IMR-90 (cell line): ENCODE measurements at regions not wholly inside any gene's neighbourhood (a gene's known extent, or its start where the extent isn't known, plus 50 kb on each side); places are given as distances from the start of the nearest gene placed in this dataset.

Source experiments
- ATAC-seq: fragments of 200-7000 bp; cut with Tn5 transposase; 2 replicates; pipeline ENCODE4 v1.9.1; 2020; ENCODE audit warnings: low read depth, mild to moderate bottlenecking, moderate library complexity
- BruUV-seq: library from RNA; stranded (reverse); fragments of 400-500 nt; replicated peaks from 2 replicates; lab custom pipeline; 2021; lab: Mats Ljungman, UMichigan
- CTCF ChIA-PET: fragments of 300-600 bp; formaldehyde crosslinking; extraction: SDS; loops from one replicate; lab custom pipeline; 2021; ENCODE audit warnings: antibody characterized with exemption; lab: Yijun Ruan, JAX
- POLR2A ChIA-PET: fragments of 300-600 bp; sonication (Branson Sonifier 250); formaldehyde crosslinking; loops from one replicate; lab custom pipeline; 2022; ENCODE audit warnings: antibody characterized with exemption; ENCODE audit not compliant: unreplicated experiment; lab: Charles Lee
- DNase-seq: peaks from one replicate; pipeline ENCODE4 v3.0.0; 2013
- H2AFZ ChIP-seq: replicated peaks from 2 replicates; pipeline ENCODE3; 2013; ENCODE audit warnings: low read length, mild to moderate bottlenecking; ENCODE audit not compliant: poor library complexity
- H2AK5ac ChIP-seq: 2 replicates; pipeline ENCODE4 v1.6.1; 2013; ENCODE audit warnings: low read depth, low read length, inconsistent platforms
- H2AK9ac ChIP-seq: replicated peaks from 2 replicates; pipeline ENCODE3; 2013; ENCODE audit warnings: mild to moderate bottlenecking, low read depth, low read length, moderate library complexity; ENCODE audit not compliant: poor library complexity
- H2BK120ac ChIP-seq: 2 replicates; pipeline ENCODE4 v1.6.1; 2013; ENCODE audit warnings: low read depth, low read length, inconsistent platforms
- H2BK15ac ChIP-seq: 3 replicates; pipeline ENCODE4 v1.6.1; 2013; ENCODE audit warnings: low read depth, low read length, inconsistent platforms
- H2BK20ac ChIP-seq: 2 replicates; pipeline ENCODE4 v1.6.1; 2013; ENCODE audit warnings: low read depth, mild to moderate bottlenecking, inconsistent platforms, low read length, moderate library complexity
- H2BK5ac ChIP-seq: 2 replicates; pipeline ENCODE4 v1.6.1; 2013; ENCODE audit warnings: mild to moderate bottlenecking, low read depth, low read length, inconsistent platforms; ENCODE audit not compliant: poor library complexity, severe bottlenecking
- H3K14ac ChIP-seq: replicated peaks from 2 replicates; pipeline ENCODE4 v1.6.1; 2013; ENCODE audit warnings: low read depth, low read length, inconsistent platforms
- H3K18ac ChIP-seq: 2 replicates; pipeline ENCODE4 v1.6.1; 2013; ENCODE audit warnings: low read depth, low read length, control low read depth
- H3K23ac ChIP-seq: 2 replicates; pipeline ENCODE4 v1.6.1; 2013; ENCODE audit warnings: low read depth, low read length, inconsistent platforms
- H3K27ac ChIP-seq: 2 replicates; pipeline ENCODE4 v1.5.1; 2013; ENCODE audit warnings: mild to moderate bottlenecking, control low read depth, low read length; ENCODE audit not compliant: insufficient read depth
- H3K27me3 ChIP-seq: 2 replicates; pipeline ENCODE4 v1.6.1; 2013; ENCODE audit warnings: low read length; ENCODE audit not compliant: control insufficient read depth, insufficient read depth
- H3K36me3 ChIP-seq: 2 replicates; pipeline ENCODE4 v1.6.1; 2013; ENCODE audit warnings: low read length, mixed read lengths; ENCODE audit not compliant: control insufficient read depth, insufficient read depth
- H3K4ac ChIP-seq: 2 replicates; pipeline ENCODE4 v1.6.1; 2013; ENCODE audit warnings: low read depth, low read length, inconsistent platforms
- H3K4me1 ChIP-seq: 2 replicates; pipeline ENCODE4 v1.6.1; 2013; ENCODE audit warnings: low read length, mixed read lengths; ENCODE audit not compliant: control insufficient read depth, insufficient read depth
- H3K4me2 ChIP-seq: 2 replicates; pipeline ENCODE4 v1.6.1; 2013; ENCODE audit warnings: low read depth, mild to moderate bottlenecking, control low read depth, low read length, moderate library complexity
- H3K4me3 ChIP-seq: 2 replicates; pipeline ENCODE4 v1.5.1; 2013; ENCODE audit warnings: low read depth, mild to moderate bottlenecking, control low read depth, low read length, moderate library complexity; ENCODE audit not compliant: insufficient read depth
- H3K56ac ChIP-seq: 2 replicates; pipeline ENCODE4 v1.6.1; 2013; ENCODE audit warnings: low read length, inconsistent platforms; ENCODE audit not compliant: insufficient read depth; ENCODE audit errors: extremely low read depth
- H3K79me1 ChIP-seq, 2 experiments: 2 replicates each; pipeline ENCODE4 v1.6.1; 2013; ENCODE audit warnings: low read length in 2 of 2, inconsistent platforms in 1 of 2, low read depth in 1 of 2
- H3K9ac ChIP-seq: 2 replicates; pipeline ENCODE4 v1.6.1; 2013; ENCODE audit warnings: low read depth, low read length, control low read depth
- H3K9me1 ChIP-seq: 2 replicates; pipeline ENCODE4 v1.6.1; 2013; ENCODE audit warnings: low read length, inconsistent platforms; ENCODE audit not compliant: insufficient read depth
- H3K9me3 ChIP-seq: 2 replicates; pipeline ENCODE4 v1.6.1; 2013; ENCODE audit warnings: low read length; ENCODE audit not compliant: control insufficient read depth, insufficient read depth
- H4K20me1 ChIP-seq: 2 replicates; pipeline ENCODE4 v1.6.1; 2013; ENCODE audit warnings: low read length, inconsistent platforms; ENCODE audit not compliant: insufficient read depth
- H4K5ac ChIP-seq: 2 replicates; pipeline ENCODE4 v1.6.1; 2013; ENCODE audit warnings: mild to moderate bottlenecking, low read depth, low read length, control low read depth
- H4K8ac ChIP-seq, 2 experiments: 2 replicates each; pipeline ENCODE4 v1.6.1; 2013; ENCODE audit warnings: low read depth in 2 of 2, low read length in 2 of 2, control low read depth in 1 of 2, inconsistent platforms in 1 of 2
- H4K91ac ChIP-seq: 2 replicates; pipeline ENCODE4 v1.6.1; 2013; ENCODE audit warnings: low read depth, low read length, inconsistent platforms; ENCODE audit not compliant: insufficient read depth
- FOS ChIP-seq: fragments of 150-350 bp; IDR thresholded peaks from 2 replicates; pipeline ENCODE4 v1.6.1; 2016; ENCODE audit warnings: low read depth, low read length
- MAFK ChIP-seq: IDR thresholded peaks from 2 replicates; pipeline ENCODE4 v1.6.1; 2012; ENCODE audit warnings: low read depth, low read length, improper control_type of control experiment
- MAZ ChIP-seq: IDR thresholded peaks from 2 replicates; pipeline ENCODE4 v1.6.1; 2012; ENCODE audit warnings: low read depth, mild to moderate bottlenecking, low read length, improper control_type of control experiment, moderate library complexity, borderline replicate concordance
- NFE2L2 ChIP-seq: fragments of 150-350 bp; IDR thresholded peaks from 2 replicates; pipeline ENCODE4 v1.6.1; 2016; ENCODE audit warnings: low read depth, mild to moderate bottlenecking, low read length
- POLR2A ChIP-seq: IDR thresholded peaks from 2 replicates; pipeline ENCODE4 v1.6.1; 2012; ENCODE audit warnings: mild to moderate bottlenecking, low read depth, low read length
- SMC3 ChIP-seq: fragments of 150-350 bp; IDR thresholded peaks from 2 replicates; pipeline ENCODE4 v1.6.1; 2016; ENCODE audit warnings: low read depth, mild to moderate bottlenecking, antibody characterized with exemption, low read length, moderate library complexity
- WGBS, 2 experiments: methylation state at CpG; one replicate each; pipeline versions ENCODE4 v1.1.5 to v1.1.7; 2013; ENCODE audit warnings: missing lambda C conversion rate in 2 of 2; ENCODE audit not compliant: insufficient read length in 1 of 2; ENCODE audit errors: extremely low coverage in 2 of 2; 5-methylcytosine and 5-hydroxymethylcytosine counted together
- dilution Hi-C: fragments of 300-500 bp; cut with HindIII; formaldehyde crosslinking; loops from one replicate; pipeline ENCODE4 v1.14.3; 2018; ENCODE audit warnings: low sequenced_read_pairs; ENCODE audit not compliant: unreplicated experiment
- in situ Hi-C: fragments of 300-500 bp; cut with MboI; formaldehyde crosslinking; loops from 3 replicates; pipeline ENCODE4 v1.14.3; 2019; ENCODE audit warnings: low sequenced_read_pairs, inconsistent platforms, mixed read lengths
- intact Hi-C: fragments of 100-400 bp; cut with micrococcal nuclease; formaldehyde crosslinking; loops from 2 replicates; pipeline ENCODE4 v1.10.0; 2022
- TF ChIP-seq, protein P1 (sequence below): fragments of 150-350 bp; IDR thresholded peaks from 2 replicates; pipeline ENCODE4 v1.6.1; 2017; ENCODE audit warnings: mild to moderate bottlenecking, antibody characterized with exemption, low read length, low read depth
- TF ChIP-seq, protein P2 (sequence below): fragments of 150-350 bp; IDR thresholded peaks from 2 replicates; pipeline ENCODE4 v1.6.1; 2016; ENCODE audit warnings: low read depth, mild to moderate bottlenecking, low read length, moderate library complexity, borderline replicate concordance

DNA sequence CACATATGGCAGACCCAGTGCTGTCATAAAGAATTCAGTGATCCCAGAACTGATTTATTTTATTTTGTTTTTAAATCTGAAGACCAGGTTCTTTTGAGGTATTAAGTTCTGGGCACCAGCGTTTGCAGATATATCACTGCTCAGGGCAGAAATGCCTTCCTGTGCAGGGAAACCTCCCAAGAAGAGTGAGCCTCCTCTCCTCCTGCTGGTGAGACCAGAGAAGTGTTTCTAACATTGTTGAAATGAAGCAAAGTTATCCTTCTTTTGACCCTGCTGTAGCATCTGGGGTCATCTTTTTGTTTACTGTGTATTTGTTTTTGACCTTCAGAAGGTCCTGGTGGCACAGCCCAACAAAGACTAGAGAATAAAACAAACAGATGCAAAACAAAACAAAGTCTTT is 94.0 kb downstream of the AQP4 start:
- H3K18ac ChIP-seq, result no peak overlapping the region
- H4K20me1 ChIP-seq, result no peaks in the 10 kb centered on the region
- no peak overlapping the region for H4K5ac ChIP-seq
- no peaks in the 10 kb centered on the region for H3K36me3 ChIP-seq
- H2BK15ac ChIP-seq, result no peak overlapping the region
- no peak overlapping the region for H4K91ac ChIP-seq
- in situ Hi-C loops (no loop called here), intact Hi-C loops (no loop called here), dilution Hi-C loops (no loop called here)
- H3K4me3 ChIP-seq, result no peak overlapping the region
- H3K4me1 ChIP-seq, result no peaks in the 10 kb centered on the region
- H3K27ac ChIP-seq, result no peak overlapping the region
- ChIA-PET POLR2A (no interaction called here), CTCF (no interaction called here)
- H3K4me2 ChIP-seq, result no peak overlapping the region
- TF ChIP-seq, protein P1, sequence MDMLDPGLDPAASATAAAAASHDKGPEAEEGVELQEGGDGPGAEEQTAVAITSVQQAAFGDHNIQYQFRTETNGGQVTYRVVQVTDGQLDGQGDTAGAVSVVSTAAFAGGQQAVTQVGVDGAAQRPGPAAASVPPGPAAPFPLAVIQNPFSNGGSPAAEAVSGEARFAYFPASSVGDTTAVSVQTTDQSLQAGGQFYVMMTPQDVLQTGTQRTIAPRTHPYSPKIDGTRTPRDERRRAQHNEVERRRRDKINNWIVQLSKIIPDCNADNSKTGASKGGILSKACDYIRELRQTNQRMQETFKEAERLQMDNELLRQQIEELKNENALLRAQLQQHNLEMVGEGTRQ, result no peak
- TF ChIP-seq POLR2A (no peak), MAZ (no peak), SMC3 (no peak), FOS (no peak), NFE2L2 (no peak), MAFK (no peak)
- TF ChIP-seq, protein P2, sequence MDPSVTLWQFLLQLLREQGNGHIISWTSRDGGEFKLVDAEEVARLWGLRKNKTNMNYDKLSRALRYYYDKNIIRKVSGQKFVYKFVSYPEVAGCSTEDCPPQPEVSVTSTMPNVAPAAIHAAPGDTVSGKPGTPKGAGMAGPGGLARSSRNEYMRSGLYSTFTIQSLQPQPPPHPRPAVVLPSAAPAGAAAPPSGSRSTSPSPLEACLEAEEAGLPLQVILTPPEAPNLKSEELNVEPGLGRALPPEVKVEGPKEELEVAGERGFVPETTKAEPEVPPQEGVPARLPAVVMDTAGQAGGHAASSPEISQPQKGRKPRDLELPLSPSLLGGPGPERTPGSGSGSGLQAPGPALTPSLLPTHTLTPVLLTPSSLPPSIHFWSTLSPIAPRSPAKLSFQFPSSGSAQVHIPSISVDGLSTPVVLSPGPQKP, result no peak
- WGBS, 2 experiments, result 0% methylated on average over 1 of the region's 1 CpG; no CpG with 5 or more reads in 1 of the 2 experiments
- H3K9ac ChIP-seq, result no peak overlapping the region
- DNase-seq (no peak), ATAC-seq (no peak)
- no peak overlapping the region for H2AFZ ChIP-seq
- no peak overlapping the region for H2BK20ac ChIP-seq
- H3K4ac ChIP-seq, result no peak overlapping the region
- H2AK5ac ChIP-seq, result no peak overlapping the region
- H3K9me1 ChIP-seq, result no peaks in the 10 kb centered on the region
- no peak overlapping the region for H3K14ac ChIP-seq
- no peaks in the 10 kb centered on the region for H3K79me1 ChIP-seq
- H3K9me3 ChIP-seq, result no peaks in the 10 kb centered on the region
- no peak overlapping the region for H3K56ac ChIP-seq
- H2BK5ac ChIP-seq, result no peak overlapping the region
- no TSS peak for BruUV-seq
- H2AK9ac ChIP-seq, result no peak overlapping the region
- no peak overlapping the region for H4K8ac ChIP-seq
- no peak overlapping the region for H2BK120ac ChIP-seq
- H3K27me3 ChIP-seq, result no peaks in the 10 kb centered on the region
- no peak overlapping the region for H3K23ac ChIP-seq
